GM18861 (cell line): ENCODE measurements at regions not wholly inside any gene's neighbourhood (a gene's known extent, or its start where the extent isn't known, plus 50 kb on each side); places are given as distances from the start of the nearest gene placed in this dataset.

Source experiments
- ATAC-seq: cut with Tn5 transposase; IDR thresholded peaks from one replicate; pipeline ENCODE4 v1.9.1; 2021; ENCODE audit not compliant: unreplicated experiment

DNA sequence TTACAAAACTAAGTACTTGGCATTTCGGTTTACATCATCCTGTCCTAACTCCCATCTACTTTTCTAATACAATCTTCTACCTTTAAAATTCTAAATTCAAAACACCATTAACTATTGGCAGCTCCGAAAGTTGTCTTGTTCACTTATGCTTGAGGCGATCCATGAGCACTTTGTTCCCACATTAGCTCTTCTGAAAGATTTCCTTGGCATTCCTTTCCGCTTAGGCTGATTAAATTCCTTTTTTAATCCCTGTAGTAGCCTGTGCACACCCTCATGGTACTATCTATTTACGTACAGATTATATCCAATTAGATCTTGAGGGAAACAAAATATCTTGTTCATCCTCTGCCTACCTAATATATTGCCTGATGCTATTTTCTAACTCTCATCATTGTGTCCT, 480.7 kb downstream of the PRKD1 start:
- no peak for ATAC-seq

DNA sequence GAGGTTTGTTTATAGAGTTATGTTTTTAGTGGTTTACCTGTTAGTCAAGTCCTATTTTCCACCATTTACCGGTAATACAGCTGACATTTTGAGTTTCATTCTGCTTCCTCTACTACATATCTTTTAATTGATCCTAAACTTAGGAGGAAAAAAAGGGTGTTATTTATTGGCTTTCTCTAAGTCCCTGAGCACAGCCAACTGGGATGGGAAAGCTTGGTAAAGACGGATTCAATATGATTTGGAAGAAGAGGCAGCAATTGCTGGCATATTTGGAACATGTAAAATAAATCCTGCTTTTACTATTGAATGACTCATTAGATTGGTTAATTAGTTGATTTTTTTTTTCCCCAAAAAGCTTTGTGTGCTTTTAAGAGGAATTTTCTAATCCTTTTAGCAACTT, 475.7 kb downstream of the PRKD1 start:
- no peak for ATAC-seq

DNA sequence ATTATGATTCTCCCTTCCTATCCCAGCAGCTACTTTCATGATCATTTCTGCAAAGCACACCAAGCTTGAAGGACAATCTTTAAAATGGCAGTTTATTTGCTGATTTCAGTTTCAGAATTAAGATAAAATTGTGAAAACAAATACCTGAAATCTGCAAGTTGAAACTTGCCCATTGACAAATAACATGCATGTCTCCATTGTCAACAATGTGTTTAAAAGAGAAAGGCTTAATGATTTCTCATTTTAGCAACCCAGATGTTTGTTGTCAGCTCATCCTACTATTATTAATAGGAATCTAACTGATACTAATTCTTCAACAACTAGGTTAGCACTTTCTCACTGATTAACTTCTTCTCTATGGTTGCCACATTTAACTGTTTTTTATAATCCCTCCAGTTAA, 474.6 kb downstream of the PRKD1 start:
- ATAC-seq, result no peak

GRCh38 chr14:29454026-29454693, 473.5 kb downstream of the PRKD1 start:
- no peak for ATAC-seq

DNA sequence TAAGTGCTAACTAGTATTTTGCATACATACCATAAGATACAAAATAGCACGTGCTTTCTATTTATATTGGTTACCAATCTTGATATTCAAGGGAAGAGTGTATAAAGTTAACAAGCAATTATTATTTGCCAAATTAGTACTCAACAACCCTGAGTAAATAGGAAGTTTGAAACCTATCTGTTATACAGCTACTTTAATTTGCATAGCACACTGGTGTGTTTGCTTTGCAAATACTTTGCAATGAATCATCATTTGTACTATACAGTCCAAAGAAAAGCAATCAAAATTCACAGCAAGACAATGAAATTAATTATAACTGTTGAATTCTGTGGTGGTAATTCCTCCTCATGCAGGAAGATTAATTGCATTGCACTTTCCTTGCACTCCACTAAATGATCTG, 469.1 kb downstream of the PRKD1 start:
- ATAC-seq, result no peak

DNA sequence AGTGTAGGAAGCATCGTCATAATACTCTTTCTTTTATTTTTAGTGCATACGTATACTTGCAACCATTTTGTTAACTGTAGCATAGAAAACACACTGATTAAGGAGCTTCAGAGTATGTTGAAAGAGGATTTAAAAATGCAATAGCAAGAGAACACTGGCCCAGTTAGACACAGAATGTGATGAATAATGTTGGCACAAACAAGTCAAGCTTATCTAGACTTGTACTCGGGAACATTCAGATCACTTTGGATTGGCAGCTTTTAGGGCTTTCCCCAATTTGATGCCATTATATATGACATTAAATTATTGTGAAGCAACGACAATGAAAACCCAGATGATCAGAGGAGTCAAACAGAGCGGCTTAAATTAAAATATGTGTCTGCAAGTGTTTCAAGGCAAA, 468.1 kb downstream of the PRKD1 start:
- ATAC-seq, result no peak

- ATAC-seq, result no peak
These were observed 467.6 kb downstream of the PRKD1 start for GRCh38 chr14:29459969-29460560.

DNA sequence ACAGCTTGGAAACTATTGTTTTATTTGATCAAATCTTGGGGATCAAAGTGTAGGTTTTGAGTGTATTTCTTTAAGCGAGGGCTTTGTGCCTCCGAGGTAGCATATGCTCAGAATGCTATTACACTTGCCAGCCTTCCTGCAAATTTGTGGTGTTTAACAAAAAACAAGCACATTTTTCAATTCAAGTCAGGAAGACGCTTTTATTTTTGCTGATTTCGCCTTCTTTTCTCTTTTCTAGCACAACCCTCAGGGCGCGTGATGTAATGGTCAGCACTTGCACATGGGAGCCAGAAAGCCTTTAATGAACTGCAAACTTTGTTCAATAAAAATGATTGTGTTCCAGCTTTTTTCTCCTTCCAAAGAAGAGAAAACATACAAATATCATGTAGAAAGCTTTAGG, 466.5 kb downstream of the PRKD1 start:
- ATAC-seq, result no peak

DNA sequence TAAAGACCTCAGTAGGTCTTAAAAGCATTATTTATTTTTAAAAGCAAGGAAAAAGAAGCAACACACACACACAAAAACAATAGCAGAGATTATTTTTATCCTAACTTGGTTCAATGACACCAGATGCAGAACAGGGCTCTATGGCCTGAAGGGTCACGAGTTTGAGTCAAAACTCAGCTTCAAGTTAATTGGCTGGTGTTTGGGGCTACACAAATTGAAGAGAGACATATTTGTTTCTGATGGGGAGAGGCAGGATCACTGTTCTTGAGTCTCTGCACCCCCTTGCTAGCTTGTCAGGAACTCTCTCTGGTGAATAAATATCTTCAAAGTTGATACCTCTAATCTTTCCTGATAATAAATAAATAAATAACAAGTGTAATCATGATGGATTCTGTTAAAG, 466.1 kb downstream of the PRKD1 start:
- no peak for ATAC-seq

- no peak for ATAC-seq
These were observed 465.3 kb downstream of the PRKD1 start for GRCh38 chr14:29462321-29462720.

DNA sequence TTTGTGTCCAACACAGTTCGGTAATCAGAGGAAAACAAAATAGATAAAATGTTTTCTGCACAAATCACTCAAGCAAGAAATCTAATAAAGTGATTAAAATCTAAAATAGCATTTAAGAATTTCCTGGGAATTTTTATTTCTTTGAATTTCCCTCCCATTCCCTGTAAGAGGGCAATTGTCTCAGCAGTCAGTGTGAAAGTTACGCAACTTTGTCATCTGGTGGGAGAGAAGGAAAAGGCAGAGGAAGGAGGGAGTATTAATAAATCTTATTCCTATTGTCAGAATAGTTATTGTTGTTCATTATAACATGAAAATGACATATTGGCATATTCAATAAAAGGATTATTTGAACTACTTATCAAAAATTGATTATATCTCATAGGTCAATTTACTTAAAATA, 464.9 kb downstream of the PRKD1 start:
- no peak for ATAC-seq

DNA sequence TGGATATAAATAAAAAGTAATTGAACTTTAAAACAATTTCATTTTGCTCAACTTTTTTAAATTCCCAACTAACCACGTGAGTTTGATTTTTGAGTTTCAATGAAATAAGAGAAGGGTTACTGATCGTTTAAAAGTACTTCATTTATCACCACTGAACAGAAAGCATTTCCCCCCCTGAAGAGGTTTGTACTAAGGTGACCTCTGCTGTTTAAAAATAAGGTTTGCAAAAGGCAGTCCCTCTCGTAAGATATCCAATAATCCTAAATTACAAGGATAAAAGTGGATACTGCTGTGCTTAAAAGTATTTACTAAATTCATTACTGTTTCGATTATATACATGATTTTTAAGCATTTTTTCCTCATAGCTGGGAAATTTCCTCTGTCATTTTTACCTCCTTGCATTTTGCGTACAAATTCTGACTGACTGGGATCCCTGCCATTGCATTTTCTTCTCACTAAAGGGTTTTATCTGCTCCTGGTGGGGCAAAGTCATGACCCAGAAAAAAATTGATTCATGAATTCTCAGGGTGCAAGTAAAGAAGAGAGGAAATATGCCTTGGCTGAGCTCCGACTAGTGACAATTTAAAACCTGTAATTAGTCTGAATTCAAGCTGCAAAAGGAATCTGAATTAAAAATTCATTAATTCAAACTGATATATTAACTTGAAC, 463.8 kb downstream of the PRKD1 start:
- ATAC-seq, result no peak

DNA sequence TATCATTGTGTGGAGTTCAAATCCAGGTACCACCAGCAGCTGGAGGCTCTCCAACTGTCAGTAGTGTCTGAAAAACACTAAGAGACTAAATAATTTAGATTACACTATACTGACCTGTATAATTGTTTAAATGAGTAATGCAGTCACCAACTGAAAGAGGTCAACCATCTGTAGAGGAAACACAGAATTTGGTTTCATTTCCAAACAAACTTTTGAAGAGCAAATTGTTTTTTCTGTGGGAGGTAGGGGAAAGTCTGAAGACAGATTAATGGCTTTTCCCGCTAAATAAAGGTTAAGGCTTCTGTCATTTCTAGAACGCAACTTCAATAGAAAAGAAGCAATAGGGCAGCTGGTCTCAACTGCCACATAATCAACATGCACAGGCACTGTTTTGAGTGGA, 462.6 kb downstream of the PRKD1 start:
- no peak for ATAC-seq

DNA sequence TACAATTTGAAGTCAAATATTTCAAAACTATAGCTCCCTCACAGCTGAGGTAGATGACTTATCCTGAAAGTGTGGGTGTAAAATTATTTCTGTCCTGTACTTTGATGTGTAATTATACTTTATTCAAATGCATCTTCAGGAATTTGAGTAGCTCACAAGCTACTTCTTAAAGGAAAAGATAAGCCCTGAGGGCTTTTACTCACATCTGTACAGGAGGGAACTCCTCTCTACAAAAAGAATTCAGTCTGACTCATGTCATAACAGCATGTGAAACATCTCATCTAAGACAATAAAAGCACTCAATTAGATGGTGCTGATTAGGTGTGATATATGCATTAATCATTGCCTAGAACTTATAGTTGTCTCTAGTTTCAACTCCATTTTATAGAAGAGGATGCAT, 452.0 kb downstream of the PRKD1 start:
- no peak for ATAC-seq

GRCh38 chr14:29486132-29486531, 441.5 kb downstream of the PRKD1 start:
- no peak for ATAC-seq

DNA sequence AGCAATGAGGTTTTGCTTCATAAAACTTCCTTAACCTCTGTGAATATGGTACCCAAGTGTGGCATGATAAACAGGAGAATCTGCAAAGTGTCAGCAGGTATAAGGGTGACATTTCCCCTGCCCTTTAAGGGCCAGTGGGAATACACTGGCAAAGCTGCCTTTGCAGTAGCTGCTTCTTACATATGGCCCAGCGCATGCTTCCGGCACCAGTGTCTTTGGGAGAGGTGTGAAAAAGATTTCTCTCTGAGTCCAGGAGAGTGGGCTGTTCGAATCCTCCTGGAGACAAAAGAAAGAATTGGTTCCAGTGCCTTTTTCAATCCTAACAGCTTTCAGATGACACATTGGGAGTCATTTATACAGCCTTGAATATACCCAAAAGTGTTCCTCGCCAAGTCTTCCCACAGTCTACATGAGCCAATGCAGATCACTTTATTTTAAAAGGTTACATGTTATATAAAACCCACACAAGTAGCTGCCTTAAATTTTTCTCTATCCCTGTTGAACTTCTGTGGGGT, 437.7 kb downstream of the PRKD1 start:
- ATAC-seq, result no peak

DNA sequence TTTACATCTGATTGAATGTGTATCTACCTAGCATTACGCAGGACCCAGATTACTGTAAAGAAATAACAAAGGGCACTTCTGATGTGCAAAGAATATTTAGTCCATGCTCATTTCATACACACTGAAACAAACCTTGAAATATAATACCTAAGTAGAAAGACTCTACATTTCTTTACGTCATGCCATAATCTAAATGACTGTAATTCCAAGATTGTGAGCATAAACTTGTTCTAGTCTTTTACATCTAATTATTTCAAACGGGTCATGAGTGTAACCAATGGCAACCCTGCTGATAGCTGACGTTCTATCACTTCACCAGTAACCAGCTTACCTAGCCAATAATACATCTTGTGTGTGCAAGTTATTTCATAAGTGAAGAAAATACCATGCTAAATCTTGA, 433.8 kb downstream of the PRKD1 start:
- no peak for ATAC-seq

DNA sequence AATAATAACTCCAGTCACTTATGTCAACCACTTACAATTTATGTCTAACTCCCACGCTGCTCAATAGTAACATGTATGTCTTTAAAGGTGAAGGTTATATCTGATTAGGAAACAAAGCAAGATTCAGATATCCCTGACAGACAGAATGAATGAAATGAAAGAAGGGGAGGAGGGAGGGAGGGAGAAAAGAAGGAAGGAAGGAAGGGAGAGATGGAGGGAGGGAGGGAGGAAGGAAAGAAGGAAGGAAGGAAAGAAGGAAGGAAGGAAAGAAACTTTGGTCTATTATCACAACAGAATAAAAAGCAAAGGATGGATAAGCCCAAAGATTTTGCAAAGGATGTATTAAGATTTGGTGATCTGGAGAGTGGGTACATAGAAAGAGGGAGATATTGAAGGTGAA, 433.3 kb downstream of the PRKD1 start:
- no peak for ATAC-seq

GRCh38 chr14:29503903-29504302, 423.7 kb downstream of the PRKD1 start:
- no peak for ATAC-seq

DNA sequence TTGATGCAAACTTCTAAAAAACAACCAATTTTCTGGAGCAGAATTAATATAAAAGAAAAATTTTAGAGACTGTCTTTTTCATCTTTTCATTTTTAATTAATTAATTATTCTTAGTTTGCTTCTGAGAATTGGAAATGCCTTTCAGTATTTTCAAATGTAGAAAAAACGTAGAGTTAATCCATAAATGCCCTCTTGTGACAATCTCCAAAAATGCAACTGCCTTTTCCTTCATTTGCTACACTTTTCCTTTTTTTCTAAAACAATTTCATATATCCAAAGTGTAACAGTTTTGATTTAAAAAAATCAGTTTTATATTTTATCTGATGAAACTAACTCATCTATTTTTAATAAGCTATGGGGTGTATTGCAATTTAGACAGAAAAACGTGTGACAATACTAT, 409.3 kb downstream of the PRKD1 start:
- no peak for ATAC-seq

GRCh38 chr14:29521526-29522137, 406.0 kb downstream of the PRKD1 start:
- no peak for ATAC-seq
